Liver (tissue), 3 donors: ENCODE measurements at regions not wholly inside any gene's neighbourhood (a gene's known extent, or its start where the extent isn't known, plus 50 kb on each side); places are given as distances from the start of the nearest gene placed in this dataset.

ENCODE experiments used
- EGR1 ChIP-seq, 2 donors: IDR thresholded peaks; 2 replicates each; pipeline ENCODE4 v1.6.1; 2016 to 2018; ENCODE audit warnings: antibody characterized with exemption in 2 of 2, low read depth in 2 of 2
- FOXA1 ChIP-seq: IDR thresholded peaks from 2 replicates; pipeline ENCODE4 v1.6.1; 2016; ENCODE audit warnings: antibody characterized with exemption
- GABPA ChIP-seq, 2 donors: IDR thresholded peaks in 1 of 2; conservative IDR thresholded peaks in 1 of 2; 2 replicates each; pipeline ENCODE4 v1.6.1; 2016; ENCODE audit warnings: antibody characterized with exemption in 2 of 2, mild to moderate bottlenecking in 1 of 2, moderate library complexity in 1 of 2
- HNF4A ChIP-seq, 2 donors: conservative IDR thresholded peaks; 2 replicates each; pipeline ENCODE4 v1.6.1; 2016; ENCODE audit warnings: antibody characterized with exemption in 2 of 2, mild to moderate bottlenecking in 2 of 2
- JUND ChIP-seq, 2 donors: IDR thresholded peaks; 2 replicates each; pipeline ENCODE4 v1.6.1; 2016; ENCODE audit warnings: antibody characterized with exemption in 2 of 2
- NR2F2 ChIP-seq: IDR thresholded peaks from 2 replicates; pipeline ENCODE4 v1.6.1; 2016; ENCODE audit warnings: antibody characterized with exemption
- RAD21 ChIP-seq, 2 donors: IDR thresholded peaks; 2 replicates each; pipeline ENCODE4 v1.6.1; 2016; ENCODE audit warnings: antibody characterized with exemption in 2 of 2, mild to moderate bottlenecking in 2 of 2
- REST ChIP-seq: IDR thresholded peaks from 2 replicates; pipeline ENCODE4 v1.6.1; 2016; ENCODE audit warnings: antibody characterized with exemption, mild to moderate bottlenecking
- TAF1 ChIP-seq: conservative IDR thresholded peaks from 2 replicates; pipeline ENCODE4 v1.6.1; 2016; ENCODE audit warnings: antibody characterized with exemption, mild to moderate bottlenecking
- YY1 ChIP-seq: IDR thresholded peaks from 2 replicates; pipeline ENCODE4 v1.6.1; 2016; ENCODE audit warnings: antibody characterized with exemption, mild to moderate bottlenecking
- TF ChIP-seq, protein P1 (sequence below): IDR thresholded peaks from 2 replicates; pipeline ENCODE4 v1.6.1; 2016; ENCODE audit warnings: antibody characterized with exemption
- TF ChIP-seq, protein P2 (sequence below): fragments of 150-350 bp; IDR thresholded peaks from 2 replicates; pipeline ENCODE4 v1.5.1; 2017; ENCODE audit warnings: improper control_type of control experiment, low read depth, low read length; ENCODE audit not compliant: missing input control
- TF ChIP-seq, protein P3 (sequence below): IDR thresholded peaks from 2 replicates; pipeline ENCODE4 v1.6.1; 2016; ENCODE audit warnings: antibody characterized with exemption
- donor health status: healthy.
- donor health status: healthy.

GRCh38 chr10:75288140-75288711 is 52.5 kb upstream of the COMTD1 start:
- TF ChIP-seq, protein P1, sequence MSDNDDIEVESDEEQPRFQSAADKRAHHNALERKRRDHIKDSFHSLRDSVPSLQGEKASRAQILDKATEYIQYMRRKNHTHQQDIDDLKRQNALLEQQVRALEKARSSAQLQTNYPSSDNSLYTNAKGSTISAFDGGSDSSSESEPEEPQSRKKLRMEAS: no peak
- TF ChIP-seq GABPA (IDR thresholded peaks at IDR 0.05 in 1 of 2, conservative IDR thresholded peaks at IDR 0.05 in 1 of 2) (no peak), REST (no peak), JUND (IDR thresholded peaks at IDR 0.05) (no peak), TAF1 (no peak), RAD21 (IDR thresholded peaks at IDR 0.05) (no peak), EGR1 (IDR thresholded peaks at IDR 0.05; ENCODE audit: low read depth in 2 of 2) (no peak), FOXA1 (no peak), NR2F2 (no peak), HNF4A (conservative IDR thresholded peaks at IDR 0.05) (no peak), YY1 (no peak)
- TF ChIP-seq, protein P2, sequence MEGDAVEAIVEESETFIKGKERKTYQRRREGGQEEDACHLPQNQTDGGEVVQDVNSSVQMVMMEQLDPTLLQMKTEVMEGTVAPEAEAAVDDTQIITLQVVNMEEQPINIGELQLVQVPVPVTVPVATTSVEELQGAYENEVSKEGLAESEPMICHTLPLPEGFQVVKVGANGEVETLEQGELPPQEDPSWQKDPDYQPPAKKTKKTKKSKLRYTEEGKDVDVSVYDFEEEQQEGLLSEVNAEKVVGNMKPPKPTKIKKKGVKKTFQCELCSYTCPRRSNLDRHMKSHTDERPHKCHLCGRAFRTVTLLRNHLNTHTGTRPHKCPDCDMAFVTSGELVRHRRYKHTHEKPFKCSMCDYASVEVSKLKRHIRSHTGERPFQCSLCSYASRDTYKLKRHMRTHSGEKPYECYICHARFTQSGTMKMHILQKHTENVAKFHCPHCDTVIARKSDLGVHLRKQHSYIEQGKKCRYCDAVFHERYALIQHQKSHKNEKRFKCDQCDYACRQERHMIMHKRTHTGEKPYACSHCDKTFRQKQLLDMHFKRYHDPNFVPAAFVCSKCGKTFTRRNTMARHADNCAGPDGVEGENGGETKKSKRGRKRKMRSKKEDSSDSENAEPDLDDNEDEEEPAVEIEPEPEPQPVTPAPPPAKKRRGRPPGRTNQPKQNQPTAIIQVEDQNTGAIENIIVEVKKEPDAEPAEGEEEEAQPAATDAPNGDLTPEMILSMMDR: no peak
- TF ChIP-seq, protein P3, sequence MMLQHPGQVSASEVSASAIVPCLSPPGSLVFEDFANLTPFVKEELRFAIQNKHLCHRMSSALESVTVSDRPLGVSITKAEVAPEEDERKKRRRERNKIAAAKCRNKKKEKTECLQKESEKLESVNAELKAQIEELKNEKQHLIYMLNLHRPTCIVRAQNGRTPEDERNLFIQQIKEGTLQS: no peak
